GM08714 (cell line): ENCODE measurements at regions not wholly inside any gene's neighbourhood (a gene's known extent, or its start where the extent isn't known, plus 50 kb on each side); places are given as distances from the start of the nearest gene placed in this dataset.

Experiments
- H3K4me3 ChIP-seq: fragments of 200-500 bp; sonication (Bioruptor generic); 2 replicates; pipeline ENCODE4 v1.5.1; 2014; ENCODE audit warnings: mild to moderate bottlenecking, low read length, inconsistent platforms
- ZNF274 ChIP-seq: IDR thresholded peaks from 2 replicates; pipeline ENCODE4 v1.6.1; 2012; ENCODE audit warnings: mild to moderate bottlenecking, low read depth, low read length

DNA sequence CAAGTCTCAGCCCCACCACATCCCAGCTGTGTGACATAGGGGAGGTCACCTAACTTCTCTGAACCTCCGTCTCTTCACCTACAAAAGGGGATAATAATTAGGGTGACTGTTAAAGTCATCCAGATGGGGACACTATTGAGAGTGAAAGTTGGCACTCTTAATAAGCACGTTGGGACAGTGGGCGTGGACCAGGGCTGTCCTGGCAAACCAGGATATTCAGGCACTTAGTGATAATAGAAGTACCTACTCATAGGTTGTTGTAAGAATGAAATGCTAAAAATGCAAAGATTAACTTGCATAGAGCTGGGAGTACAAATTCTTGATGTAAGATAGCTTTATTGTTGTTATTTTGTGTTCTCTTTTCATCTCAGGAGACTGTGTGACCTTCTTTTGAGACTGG lies 177.9 kb downstream of the MELK start:
- TF ChIP-seq ZNF274 = no peak

DNA sequence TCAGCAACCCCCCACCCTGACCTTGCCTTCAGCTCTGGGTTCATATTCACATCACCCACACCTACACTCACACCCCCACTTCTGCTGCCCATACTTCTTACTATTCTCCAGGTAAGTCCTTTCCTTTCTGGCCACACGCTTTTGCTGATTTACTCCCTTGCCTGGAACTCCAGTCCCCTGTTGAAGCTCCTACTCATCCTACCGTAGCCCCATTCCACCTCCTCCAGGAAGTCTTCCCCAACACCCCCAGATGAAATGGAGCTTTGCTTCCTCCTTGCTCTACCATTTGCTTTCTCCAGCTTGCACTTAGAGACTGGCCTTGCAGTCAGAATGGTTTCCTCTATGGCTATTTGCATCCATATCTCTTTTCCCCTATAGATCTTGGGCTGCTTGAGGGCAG lies 182.3 kb downstream of the MELK start:
- TF ChIP-seq ZNF274 = no peak
- no peak overlapping the region for H3K4me3 ChIP-seq

More for the DNA sequence above, 177.9 kb downstream of the MELK start:
- no peak overlapping the region for H3K4me3 ChIP-seq

DNA sequence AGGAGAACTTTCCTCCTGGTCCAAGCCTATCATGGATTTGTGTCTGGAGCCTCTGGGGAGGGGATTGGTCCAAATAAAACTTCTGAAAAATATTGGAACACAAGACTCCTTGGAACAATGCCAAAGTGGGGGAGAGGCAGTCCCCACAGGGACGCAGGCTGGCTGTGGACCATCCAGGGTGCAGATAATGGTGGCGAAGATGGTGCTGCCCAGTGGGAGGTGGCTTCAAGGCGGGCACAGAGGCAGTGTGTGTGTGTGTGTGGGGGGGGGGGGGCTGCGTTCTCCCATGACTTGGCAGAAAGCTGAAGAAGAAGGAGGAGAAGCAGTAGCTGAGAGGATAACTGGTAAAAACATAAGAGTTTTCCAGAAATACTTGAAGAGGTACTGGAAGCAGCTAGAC lies 186.4 kb downstream of the MELK start:
- TF ChIP-seq ZNF274 = no peak

DNA sequence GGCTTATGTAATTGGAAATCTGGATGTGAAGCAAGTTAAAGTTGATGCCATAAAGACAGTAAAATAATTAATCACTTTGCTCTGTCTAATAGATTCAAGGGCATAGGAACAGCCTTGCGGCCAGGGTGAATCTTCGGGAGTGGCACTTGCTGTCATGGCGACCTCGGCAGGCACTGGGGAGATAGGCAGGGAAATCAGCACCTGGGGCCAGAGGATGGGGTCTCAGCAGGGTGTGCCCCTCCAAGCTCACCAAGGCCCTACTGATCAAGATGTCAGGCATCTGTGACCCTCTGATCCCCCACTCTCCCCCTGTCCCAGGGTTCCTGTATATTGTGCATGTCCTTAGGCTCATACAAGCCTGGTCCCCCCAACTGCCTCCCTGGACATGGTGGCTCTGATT lies 187.3 kb downstream of the MELK start:
- no peak for TF ChIP-seq ZNF274
- no peak overlapping the region for H3K4me3 ChIP-seq

More for the DNA sequence above, 186.4 kb downstream of the MELK start:
- H3K4me3 ChIP-seq = no peak overlapping the region

DNA sequence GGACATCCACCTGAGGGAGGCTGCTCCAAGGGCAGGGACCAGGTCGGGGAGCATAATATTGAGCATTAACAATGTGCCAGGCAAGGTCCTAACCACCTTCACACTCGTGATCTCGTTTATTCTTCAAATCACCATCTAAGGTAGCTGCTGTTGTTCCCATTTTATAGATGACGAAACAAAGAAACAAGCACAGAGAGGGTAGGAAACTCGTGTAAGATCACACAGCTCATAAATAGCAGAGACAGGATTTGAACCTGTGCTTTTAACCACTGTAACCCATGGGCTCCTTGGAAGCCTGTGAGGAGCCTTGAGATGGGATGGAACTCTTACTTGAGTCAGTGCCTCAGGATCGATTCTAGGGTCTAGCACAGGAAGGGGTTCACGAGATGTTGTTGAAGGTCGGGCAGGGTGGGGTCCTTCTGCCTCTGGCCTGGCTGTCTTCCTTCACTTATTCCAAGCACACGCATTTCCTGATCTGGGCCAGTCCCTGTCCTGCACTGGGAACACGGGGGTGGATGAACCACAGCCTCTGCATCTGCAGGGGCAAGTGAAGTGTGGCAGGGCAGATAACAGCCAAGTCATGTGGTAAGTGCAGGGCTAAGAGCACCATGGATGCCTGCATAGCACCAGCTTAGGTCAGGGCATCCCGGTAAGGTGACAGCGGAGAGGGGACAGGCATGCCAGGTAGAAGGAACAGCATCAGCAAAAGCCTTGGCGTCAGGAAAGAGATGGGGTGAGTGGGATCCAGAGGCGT lies 188.1 kb downstream of the MELK start:
- no peak for TF ChIP-seq ZNF274
- no peak overlapping the region for H3K4me3 ChIP-seq

DNA sequence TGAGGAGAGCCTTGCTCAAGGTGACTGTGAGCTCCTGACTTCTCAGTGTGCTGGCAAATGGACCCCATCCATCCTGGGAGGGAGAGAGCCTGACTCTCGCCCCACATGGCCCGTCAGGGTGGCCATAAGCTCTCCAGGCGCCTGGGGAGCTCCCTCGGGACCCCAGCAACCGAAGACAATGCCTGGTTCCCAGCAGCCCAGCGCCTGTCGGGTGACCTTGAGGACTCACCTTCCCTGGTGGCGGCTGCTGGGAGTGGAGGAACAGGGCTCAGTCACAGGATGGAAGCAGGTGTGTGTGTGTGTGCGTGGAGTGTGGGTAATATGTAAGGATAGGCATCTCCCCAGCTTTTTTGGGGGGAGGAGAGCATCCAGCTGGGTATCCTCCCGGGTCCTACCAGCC lies 190.3 kb downstream of the MELK start:
- no peak overlapping the region for H3K4me3 ChIP-seq
- TF ChIP-seq ZNF274 = no peak

DNA sequence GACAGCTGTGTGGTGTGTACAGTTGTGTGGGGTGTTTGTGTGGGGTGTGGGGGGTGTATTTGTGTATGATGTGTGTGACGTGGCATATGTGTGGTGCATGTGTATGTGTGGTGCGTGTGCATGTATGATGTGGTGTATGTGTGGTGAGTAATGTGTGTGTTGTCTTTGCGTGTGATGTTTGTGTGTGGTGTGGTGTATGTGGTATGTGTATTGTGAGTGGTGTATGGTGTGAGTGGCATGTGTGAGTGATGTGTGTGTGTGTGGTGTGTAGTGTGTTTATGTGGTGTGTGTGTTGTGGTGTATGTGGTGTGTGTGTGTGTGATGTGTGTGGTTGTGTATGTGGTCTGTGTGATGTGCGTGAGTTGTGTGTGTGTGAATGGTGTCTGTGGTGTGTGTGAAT lies 191.1 kb downstream of the MELK start:
- no peak overlapping the region for H3K4me3 ChIP-seq
- no peak for TF ChIP-seq ZNF274

DNA sequence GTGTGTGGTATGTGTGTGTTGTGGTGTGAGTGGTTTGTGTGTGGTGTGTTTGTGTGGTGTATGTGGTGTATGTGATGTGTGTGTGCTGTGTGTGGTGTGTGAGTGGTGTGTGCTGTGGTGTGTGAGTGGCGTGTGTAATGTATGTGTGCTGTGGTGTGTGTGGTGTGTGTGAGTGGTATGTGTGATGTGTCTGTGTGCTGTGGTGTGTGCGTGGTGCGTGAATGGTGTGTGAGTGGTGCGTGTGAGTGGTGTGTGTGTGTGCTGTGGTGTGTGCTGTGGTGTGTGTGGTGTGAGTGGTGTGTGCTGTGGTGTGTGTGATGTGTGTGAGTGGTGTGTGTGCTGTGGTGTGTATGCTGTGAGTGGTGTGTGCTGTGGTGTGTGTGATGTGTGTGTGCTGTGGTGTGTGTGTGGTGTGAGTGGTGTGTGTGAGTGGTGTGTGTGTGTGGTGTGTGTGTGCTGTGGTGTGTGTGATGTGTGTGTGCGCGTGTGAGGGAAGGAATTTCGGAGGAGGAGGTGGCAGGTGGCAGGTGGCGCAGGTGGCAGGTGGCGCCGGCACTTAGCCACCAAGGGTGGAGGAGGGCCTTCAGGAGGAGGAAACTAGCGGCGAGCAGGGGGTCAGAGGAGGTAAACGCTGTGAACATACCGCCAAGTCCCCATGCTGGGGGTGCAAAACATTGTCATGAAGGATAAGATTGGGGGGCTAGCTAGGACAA lies 191.8 kb downstream of the MELK start:
- H3K4me3 ChIP-seq = peak overlapping the region; percentile 40; the same call in 1 of the 2 replicates
- TF ChIP-seq ZNF274 = no peak

DNA sequence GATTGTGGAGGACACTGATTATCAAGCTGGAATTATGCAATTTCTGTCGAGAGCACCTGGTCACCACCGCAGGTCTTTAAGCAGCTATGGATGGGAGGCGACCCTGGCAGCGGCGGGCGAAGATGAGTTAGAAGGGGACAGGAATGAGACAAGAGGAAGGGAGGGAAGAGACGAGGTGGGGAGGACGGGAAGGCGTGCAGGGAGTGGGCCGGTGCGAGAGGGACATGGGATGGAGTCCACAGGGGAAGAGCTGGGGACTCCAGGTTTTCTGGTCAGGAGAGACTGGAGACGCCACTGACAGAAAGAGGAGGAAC lies 192.3 kb downstream of the MELK start:
- no peak for TF ChIP-seq ZNF274
- H3K4me3 ChIP-seq = peak overlapping the region; percentile 40; the same call in 1 of the 2 replicates

DNA sequence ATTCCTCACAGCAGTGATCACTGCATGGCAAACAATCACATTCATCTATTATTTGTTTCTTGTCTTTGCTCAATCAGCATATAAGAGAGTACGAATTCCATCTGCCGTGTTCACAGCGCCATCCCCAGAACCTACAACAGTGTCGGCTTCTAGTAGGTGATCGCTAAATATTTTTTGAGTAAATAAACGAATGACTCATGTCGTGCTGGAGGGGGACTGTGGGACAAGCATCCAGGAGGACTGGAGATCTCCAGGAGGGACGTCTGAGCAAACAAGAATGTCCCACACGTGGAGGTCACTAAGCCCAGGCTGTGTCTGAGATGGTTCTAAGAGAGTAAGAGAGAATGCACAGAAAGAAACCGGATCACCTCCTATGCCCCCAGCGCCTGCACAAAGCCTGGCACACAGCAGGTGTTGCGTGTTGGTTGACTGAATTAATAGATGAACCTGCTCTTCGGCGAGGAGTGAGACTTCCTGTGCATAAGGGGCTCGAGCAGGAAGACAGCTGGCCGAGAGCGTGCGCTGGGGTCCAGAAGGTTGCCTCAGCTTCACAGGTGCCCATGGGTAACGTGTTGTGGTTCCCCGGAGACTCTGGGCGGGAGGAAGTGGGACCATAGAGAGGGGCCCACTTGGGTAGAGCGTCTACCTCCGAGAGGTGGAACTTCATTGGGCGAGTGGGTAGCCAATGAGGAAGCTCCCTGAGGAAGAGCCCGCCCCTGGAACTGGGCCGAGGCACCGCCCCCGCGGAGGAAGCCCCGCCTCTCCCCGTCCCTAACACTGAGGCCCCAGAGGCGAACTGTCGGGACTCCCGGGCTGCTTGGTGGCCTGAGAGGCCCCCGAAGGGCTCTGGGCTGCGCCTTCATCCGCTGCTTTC lies 193.0 kb downstream of the MELK start:
- no peak for TF ChIP-seq ZNF274
- peak overlapping the region; percentile 40; the same call in 1 of the 2 replicates for H3K4me3 ChIP-seq

DNA sequence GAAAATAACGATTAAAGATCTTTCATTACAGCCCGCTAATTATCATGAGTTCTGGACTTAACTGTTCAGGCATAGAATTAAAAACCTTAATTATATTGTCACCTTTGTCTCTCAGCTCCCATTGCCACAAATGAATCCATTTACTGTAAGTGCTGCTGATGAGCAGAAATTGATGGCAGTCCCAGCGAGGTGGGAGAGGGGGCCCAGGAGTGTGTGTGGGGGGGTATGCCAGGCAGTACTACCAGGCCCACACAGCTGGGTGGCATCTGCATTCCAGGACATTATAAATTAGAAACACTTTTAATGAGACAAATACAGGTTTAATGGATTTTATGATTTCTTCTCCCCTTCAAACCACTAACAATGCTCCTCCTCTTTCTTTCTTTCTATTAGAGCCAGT lies 196.0 kb downstream of the MELK start:
- no peak for TF ChIP-seq ZNF274
- H3K4me3 ChIP-seq = no peak overlapping the region

DNA sequence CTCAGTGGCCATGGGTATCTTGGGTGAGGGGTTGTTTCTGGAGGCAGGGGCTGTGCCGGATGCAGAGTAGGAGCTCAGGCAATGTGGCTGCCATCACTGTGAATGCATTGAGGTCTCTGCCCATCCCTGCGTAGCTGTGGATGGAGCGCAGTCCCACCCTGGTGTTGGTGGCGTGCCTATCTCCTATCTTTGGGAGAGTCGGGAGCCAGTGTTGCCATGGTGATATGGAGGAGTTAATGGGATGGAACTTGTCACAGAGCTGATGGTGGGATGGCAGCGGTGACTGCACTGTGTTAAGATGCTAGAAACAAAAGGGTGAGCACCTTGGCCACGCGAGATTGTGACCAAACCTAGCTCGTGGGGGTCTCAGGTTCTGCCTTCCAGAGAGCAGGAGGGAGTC lies 197.3 kb downstream of the MELK start:
- no peak overlapping the region for H3K4me3 ChIP-seq
- no peak for TF ChIP-seq ZNF274

DNA sequence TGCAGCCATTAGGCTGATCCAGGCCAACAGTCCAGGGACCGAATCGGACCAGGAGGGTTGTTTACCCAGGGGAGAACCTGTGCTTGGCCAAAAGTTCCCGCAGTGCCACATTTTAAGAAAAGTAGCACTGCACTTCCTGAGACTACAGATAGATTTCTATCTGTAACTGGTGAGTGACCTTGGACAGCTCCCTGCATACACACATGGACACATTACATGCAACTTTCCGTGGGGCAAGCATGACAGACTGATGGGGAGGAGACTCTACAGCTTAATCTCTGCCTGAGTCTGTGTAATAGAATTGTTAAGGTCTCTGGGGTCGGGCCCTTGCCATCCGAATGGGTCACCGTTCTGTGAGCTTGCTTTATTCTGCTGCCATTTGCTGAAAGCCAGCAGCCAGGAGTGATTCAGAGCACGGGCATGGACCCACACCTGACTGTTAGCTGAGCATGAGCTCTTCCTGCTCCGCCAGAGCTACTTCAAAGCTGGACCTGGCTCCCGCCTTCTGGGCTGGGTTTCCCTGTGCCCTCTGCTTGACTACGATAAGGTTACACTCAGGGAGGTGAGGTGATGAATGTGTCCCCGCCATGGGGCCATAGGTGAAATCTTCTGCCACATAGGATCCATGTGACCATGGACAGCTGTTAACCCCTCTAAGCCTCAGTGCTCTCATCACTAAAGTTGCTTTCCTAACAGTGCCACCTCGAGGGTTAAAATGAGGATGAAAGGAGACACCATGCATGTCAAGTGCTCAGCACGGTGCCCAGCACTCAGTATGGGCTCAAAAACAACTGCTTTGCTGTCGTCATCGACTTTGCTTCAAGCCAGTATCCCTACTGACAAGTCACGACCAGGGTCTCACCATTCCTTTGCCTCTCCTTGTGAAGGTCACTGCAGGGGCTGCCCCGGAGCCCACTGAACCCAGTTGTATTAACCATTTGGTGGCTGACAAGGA lies 200.0 kb downstream of the MELK start:
- no peak for TF ChIP-seq ZNF274
- H3K4me3 ChIP-seq = no peak overlapping the region

DNA sequence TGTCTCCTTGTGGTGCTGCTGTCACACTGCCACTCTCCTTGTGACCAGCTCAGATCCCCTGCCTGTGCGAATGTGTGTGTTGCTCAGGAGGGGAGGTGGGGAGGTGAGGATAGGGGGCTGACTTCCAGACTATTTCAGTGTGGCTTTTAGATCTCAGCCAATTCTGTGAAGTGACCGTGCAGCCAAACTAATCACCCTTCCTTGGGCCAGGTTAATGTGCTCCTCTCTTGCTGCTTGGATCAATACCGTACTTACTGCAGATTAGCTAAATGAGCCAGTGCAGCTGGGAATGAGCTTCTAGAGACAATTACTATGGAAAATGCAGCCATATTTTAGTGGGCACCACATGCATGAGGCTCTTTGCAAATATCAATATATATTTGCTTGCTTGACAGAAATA lies 206.0 kb downstream of the MELK start:
- no peak overlapping the region for H3K4me3 ChIP-seq
- TF ChIP-seq ZNF274 = no peak

DNA sequence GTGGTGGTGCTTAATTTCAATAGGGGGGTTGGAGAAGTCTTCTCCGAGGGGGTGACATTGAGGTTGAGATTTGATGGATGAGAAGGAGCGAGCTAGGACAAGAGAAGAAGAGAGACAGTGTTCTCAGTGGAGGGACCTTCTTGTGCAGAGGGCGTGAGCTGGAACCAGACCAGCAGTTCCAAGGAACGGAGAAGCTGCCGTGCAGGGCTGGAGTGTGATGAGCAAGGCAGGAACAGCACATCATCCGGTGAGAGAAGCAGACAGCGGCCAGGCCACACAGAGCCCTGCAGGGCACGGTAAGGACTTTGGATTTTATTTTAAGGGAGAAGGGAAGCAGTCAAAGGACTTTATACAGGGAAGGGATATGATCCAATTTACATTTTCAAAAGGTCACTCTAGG lies 206.9 kb downstream of the MELK start:
- H3K4me3 ChIP-seq = no peak overlapping the region
- no peak for TF ChIP-seq ZNF274
